ENCODE measurements at regions not wholly inside any gene's neighbourhood (a gene's known extent, or its start where the extent isn't known, plus 50 kb on each side); places are given as distances from the start of the nearest gene placed in this dataset.

- Histone ChIP-seq H3K79me2 (ENCODE audit: insufficient read depth, low read length) (no peaks in the 10 kb centered on the region), H3K27me3 (ENCODE audit: low read length) (no peaks in the 10 kb centered on the region), H4K20me1 (ENCODE audit: low read depth, low read length) (no peaks in the 10 kb centered on the region), H3K27ac (ENCODE audit: low read depth, low read length) (no peak overlapping the region), H3K4me2 (ENCODE audit: low read depth, low read length, poor library complexity, severe bottlenecking) (no peak overlapping the region), H3K9me3 (ENCODE audit: insufficient read depth, low read length) (no peaks in the 10 kb centered on the region), H3F3A (ENCODE audit: insufficient read depth) (no peaks in the 10 kb centered on the region), H3K9ac (ENCODE audit: low read length) (no peak overlapping the region), H3K4me3 (ENCODE audit: insufficient read depth, low read length, poor library complexity, severe bottlenecking) (no peak overlapping the region), H3K9me2 (replicated peaks; ENCODE audit: insufficient read depth, low read length) (no peaks in the 10 kb centered on the region), H2AFZ (ENCODE audit: low read depth, low read length, severe bottlenecking) (no peak overlapping the region), H3K36me3 (ENCODE audit: low read length) (no peaks in the 10 kb centered on the region)
- TF ChIP-seq, protein P1, sequence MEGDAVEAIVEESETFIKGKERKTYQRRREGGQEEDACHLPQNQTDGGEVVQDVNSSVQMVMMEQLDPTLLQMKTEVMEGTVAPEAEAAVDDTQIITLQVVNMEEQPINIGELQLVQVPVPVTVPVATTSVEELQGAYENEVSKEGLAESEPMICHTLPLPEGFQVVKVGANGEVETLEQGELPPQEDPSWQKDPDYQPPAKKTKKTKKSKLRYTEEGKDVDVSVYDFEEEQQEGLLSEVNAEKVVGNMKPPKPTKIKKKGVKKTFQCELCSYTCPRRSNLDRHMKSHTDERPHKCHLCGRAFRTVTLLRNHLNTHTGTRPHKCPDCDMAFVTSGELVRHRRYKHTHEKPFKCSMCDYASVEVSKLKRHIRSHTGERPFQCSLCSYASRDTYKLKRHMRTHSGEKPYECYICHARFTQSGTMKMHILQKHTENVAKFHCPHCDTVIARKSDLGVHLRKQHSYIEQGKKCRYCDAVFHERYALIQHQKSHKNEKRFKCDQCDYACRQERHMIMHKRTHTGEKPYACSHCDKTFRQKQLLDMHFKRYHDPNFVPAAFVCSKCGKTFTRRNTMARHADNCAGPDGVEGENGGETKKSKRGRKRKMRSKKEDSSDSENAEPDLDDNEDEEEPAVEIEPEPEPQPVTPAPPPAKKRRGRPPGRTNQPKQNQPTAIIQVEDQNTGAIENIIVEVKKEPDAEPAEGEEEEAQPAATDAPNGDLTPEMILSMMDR (IDR thresholded peaks at IDR 0.05; ENCODE audit: insufficient read depth, low read length, poor library complexity, severe bottlenecking): no peak
- no peak for TF ChIP-seq EZH2phosphoT487 (conservative IDR thresholded peaks at IDR 0.05; ENCODE audit: low read length)
Measured at GRCh38 chr6:105844275-105844883, 241.8 kb upstream of the PRDM1 start.

DNA sequence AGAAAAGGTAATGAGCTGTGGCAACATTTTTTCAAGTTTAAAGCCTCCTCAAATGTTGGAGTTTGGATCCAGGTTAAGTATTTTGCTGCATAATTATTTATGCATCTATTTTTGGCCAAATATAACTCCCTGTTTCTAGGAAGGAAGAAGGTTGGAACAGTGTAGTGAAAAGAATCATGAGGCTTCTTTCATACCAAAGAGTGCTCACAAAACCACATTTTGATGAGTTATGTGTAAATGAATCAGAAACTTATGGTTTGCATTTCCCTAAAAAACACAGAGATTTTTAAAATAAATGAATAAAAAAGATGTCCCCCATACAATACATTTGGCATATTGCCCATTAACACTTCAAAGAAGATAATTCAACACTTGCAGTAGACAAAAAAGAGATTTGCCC lies 246.9 kb upstream of the PRDM1 start:
- Histone ChIP-seq H3K4me2 (ENCODE audit: low read depth, low read length, poor library complexity, severe bottlenecking) (no peak overlapping the region), H3K9ac (ENCODE audit: low read length) (no peak overlapping the region), H3K9me2 (replicated peaks; ENCODE audit: insufficient read depth, low read length) (no peaks in the 10 kb centered on the region), H3K27ac (ENCODE audit: low read depth, low read length) (no peak overlapping the region), H3K27me3 (ENCODE audit: low read length) (no peaks in the 10 kb centered on the region), H4K20me1 (ENCODE audit: low read depth, low read length) (no peaks in the 10 kb centered on the region), H3K36me3 (ENCODE audit: low read length) (no peaks in the 10 kb centered on the region), H3K79me2 (ENCODE audit: insufficient read depth, low read length) (no peaks in the 10 kb centered on the region), H3K9me3 (ENCODE audit: insufficient read depth, low read length) (no peaks in the 10 kb centered on the region), H2AFZ (ENCODE audit: low read depth, low read length, severe bottlenecking) (no peak overlapping the region), H3K4me3 (ENCODE audit: insufficient read depth, low read length, poor library complexity, severe bottlenecking) (no peak overlapping the region), H3F3A (ENCODE audit: insufficient read depth) (no peaks in the 10 kb centered on the region)
- TF ChIP-seq, protein P1 (IDR thresholded peaks at IDR 0.05; ENCODE audit: insufficient read depth, low read length, poor library complexity, severe bottlenecking): no peak
- TF ChIP-seq EZH2phosphoT487 (conservative IDR thresholded peaks at IDR 0.05; ENCODE audit: low read length): no peak

DNA sequence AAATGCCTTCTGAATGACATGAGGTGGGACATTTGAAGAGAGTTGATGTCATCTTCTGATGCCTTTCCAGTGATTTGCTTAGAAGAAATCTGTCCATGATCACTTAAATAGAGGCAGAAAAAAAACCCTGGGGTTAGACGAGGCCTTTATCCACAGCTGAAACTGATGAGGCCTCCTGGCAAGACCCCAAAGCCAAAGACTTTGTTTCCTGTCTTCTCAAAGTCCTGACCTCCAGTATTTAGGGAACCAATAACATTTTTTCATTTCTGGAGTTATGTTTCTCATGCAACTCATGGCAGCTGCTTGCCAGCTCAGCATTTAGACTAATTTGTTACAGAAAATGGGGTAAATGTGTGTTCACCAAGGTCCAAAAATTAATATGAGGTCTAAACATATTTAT lies 248.0 kb upstream of the PRDM1 start:
- no peak overlapping the region for H3K27ac ChIP-seq (ENCODE audit: low read depth, low read length)
- H3K27me3 ChIP-seq (ENCODE audit: low read length): no peaks in the 10 kb centered on the region
- no peak overlapping the region for H3K4me2 ChIP-seq (ENCODE audit: low read depth, low read length, poor library complexity, severe bottlenecking)
- no peak overlapping the region for H2AFZ ChIP-seq (ENCODE audit: low read depth, low read length, severe bottlenecking)
- no peaks in the 10 kb centered on the region for H3K9me2 ChIP-seq (replicated peaks; ENCODE audit: insufficient read depth, low read length)
- H3K79me2 ChIP-seq (ENCODE audit: insufficient read depth, low read length): no peaks in the 10 kb centered on the region
- no peaks in the 10 kb centered on the region for H3F3A ChIP-seq (ENCODE audit: insufficient read depth)
- H4K20me1 ChIP-seq (ENCODE audit: low read depth, low read length): no peaks in the 10 kb centered on the region
- no peaks in the 10 kb centered on the region for H3K36me3 ChIP-seq (ENCODE audit: low read length)
- TF ChIP-seq EZH2phosphoT487 (conservative IDR thresholded peaks at IDR 0.05; ENCODE audit: low read length): no peak
- TF ChIP-seq, protein P1 (IDR thresholded peaks at IDR 0.05; ENCODE audit: insufficient read depth, low read length, poor library complexity, severe bottlenecking): no peak
- H3K9ac ChIP-seq (ENCODE audit: low read length): no peak overlapping the region
- no peak overlapping the region for H3K4me3 ChIP-seq (ENCODE audit: insufficient read depth, low read length, poor library complexity, severe bottlenecking)
- H3K9me3 ChIP-seq (ENCODE audit: insufficient read depth, low read length): no peaks in the 10 kb centered on the region
